ENCODE measurements at regions not wholly inside any gene's neighbourhood (a gene's known extent, or its start where the extent isn't known, plus 50 kb on each side); places are given as distances from the start of the nearest gene placed in this dataset.
A peak's percentile ranks its signal among the peaks of the same experiment; 100 is the strongest.

GRCh38 chr2:74768401-74768914 is 65.5 kb upstream of the HK2 start:
- Histone ChIP-seq H3K4me2 (ENCODE audit: low read length, poor library complexity, severe bottlenecking) (no peak overlapping the region), H2BK5ac (ENCODE audit: low read depth, low read length, poor library complexity, severe bottlenecking) (no peak overlapping the region), H3K23ac (ENCODE audit: low read length in 2 of 2) (no peak overlapping the region), H3K9me3 (ENCODE audit: control insufficient read depth, low read length) (peaks cover 6% of the 10 kb centered on the region), H3K18ac (ENCODE audit: low read depth in 1 of 2, low read length in 2 of 2) (peak overlapping the region; percentile 44 to 93), H3K4ac (ENCODE audit: low read depth in 1 of 2, low read length in 2 of 2) (peak overlapping the region; percentile 76 to 85), H3K4me3 (ENCODE audit: insufficient read depth in 1 of 2, low read depth in 1 of 2, low read length in 2 of 2) (no peak overlapping the region), H4K8ac (ENCODE audit: low read length) (peak overlapping the region; percentile 24), H2BK15ac (ENCODE audit: low read depth, poor library complexity, severe bottlenecking) (peak overlapping the region; percentile 96), H2BK12ac (ENCODE audit: low read length in 2 of 2) (peak overlapping the region; percentile 70 to 97), H2AK5ac (ENCODE audit: low read length, severe bottlenecking) (no peak overlapping the region), H4K91ac (ENCODE audit: low read length) (peak overlapping the region; percentile 76), H3K79me1 (replicated peaks; ENCODE audit: low read length, poor library complexity, severe bottlenecking) (no peaks in the 10 kb centered on the region), H3K36me3 (ENCODE audit: control insufficient read depth in 1 of 2, insufficient read depth in 2 of 2, low read depth in 1 of 2, low read length in 2 of 2) (no peaks in the 10 kb centered on the region), H3K14ac (ENCODE audit: low read length in 2 of 2) (no peak overlapping the region), H3K27ac (ENCODE audit: low read length, poor library complexity, severe bottlenecking) (peak overlapping the region; percentile 22), H3K27me3 (ENCODE audit: control insufficient read depth in 1 of 2, insufficient read depth in 1 of 2, low read length in 2 of 2) (no peaks in the 10 kb centered on the region), H2AFZ (ENCODE audit: low read depth, low read length) (no peak overlapping the region), H2BK120ac (ENCODE audit: low read depth, low read length) (peak overlapping the region; percentile 69), H3K4me1 (ENCODE audit: control insufficient read depth, insufficient read depth, low read depth, low read length) (peaks cover 11% of the 10 kb centered on the region), H3K9ac (ENCODE audit: low read length) (no peak overlapping the region)
- DNase-seq = peak; percentile 56
- 63% methylated on average over 3 of the region's 4 CpGs for WGBS

GRCh38 chr2:74772046-74772445 is 61.9 kb upstream of the HK2 start:
- H3K4me2 ChIP-seq (ENCODE audit: low read length, poor library complexity, severe bottlenecking) = no peak overlapping the region
- no peak overlapping the region for H3K4ac ChIP-seq (ENCODE audit: low read depth in 1 of 2, low read length in 2 of 2)
- H2AK5ac ChIP-seq (ENCODE audit: low read length, severe bottlenecking) = no peak overlapping the region
- no peaks in the 10 kb centered on the region for H3K36me3 ChIP-seq (ENCODE audit: control insufficient read depth in 1 of 2, insufficient read depth in 2 of 2, low read depth in 1 of 2, low read length in 2 of 2)
- H3K18ac ChIP-seq (ENCODE audit: low read depth in 1 of 2, low read length in 2 of 2) = no peak overlapping the region
- H2BK12ac ChIP-seq (ENCODE audit: low read length in 2 of 2) = no peak overlapping the region
- no peak overlapping the region for H2BK15ac ChIP-seq (ENCODE audit: low read depth, poor library complexity, severe bottlenecking)
- peaks cover 6% of the 10 kb centered on the region for H3K4me1 ChIP-seq (ENCODE audit: control insufficient read depth, insufficient read depth, low read depth, low read length)
- no peak overlapping the region for H4K8ac ChIP-seq (ENCODE audit: low read length)
- H3K79me1 ChIP-seq (replicated peaks; ENCODE audit: low read length, poor library complexity, severe bottlenecking) = no peaks in the 10 kb centered on the region
- no peak overlapping the region for H3K27ac ChIP-seq (ENCODE audit: low read length, poor library complexity, severe bottlenecking)
- H3K9ac ChIP-seq (ENCODE audit: low read length) = no peak overlapping the region
- H2AFZ ChIP-seq (ENCODE audit: low read depth, low read length) = no peak overlapping the region
- no peak overlapping the region for H2BK5ac ChIP-seq (ENCODE audit: low read depth, low read length, poor library complexity, severe bottlenecking)
- no peak overlapping the region for H4K91ac ChIP-seq (ENCODE audit: low read length)
- H3K14ac ChIP-seq (ENCODE audit: low read length in 2 of 2) = no peak overlapping the region
- no peak overlapping the region for H2BK120ac ChIP-seq (ENCODE audit: low read depth, low read length)
- DNase-seq = no peak
- no peak overlapping the region for H3K4me3 ChIP-seq (ENCODE audit: insufficient read depth in 1 of 2, low read depth in 1 of 2, low read length in 2 of 2)
- H3K23ac ChIP-seq (ENCODE audit: low read length in 2 of 2) = no peak overlapping the region
- peaks cover 2% of the 10 kb centered on the region for H3K9me3 ChIP-seq (ENCODE audit: control insufficient read depth, low read length)
- no peaks in the 10 kb centered on the region for H3K27me3 ChIP-seq (ENCODE audit: control insufficient read depth in 1 of 2, insufficient read depth in 1 of 2, low read length in 2 of 2)

DNA sequence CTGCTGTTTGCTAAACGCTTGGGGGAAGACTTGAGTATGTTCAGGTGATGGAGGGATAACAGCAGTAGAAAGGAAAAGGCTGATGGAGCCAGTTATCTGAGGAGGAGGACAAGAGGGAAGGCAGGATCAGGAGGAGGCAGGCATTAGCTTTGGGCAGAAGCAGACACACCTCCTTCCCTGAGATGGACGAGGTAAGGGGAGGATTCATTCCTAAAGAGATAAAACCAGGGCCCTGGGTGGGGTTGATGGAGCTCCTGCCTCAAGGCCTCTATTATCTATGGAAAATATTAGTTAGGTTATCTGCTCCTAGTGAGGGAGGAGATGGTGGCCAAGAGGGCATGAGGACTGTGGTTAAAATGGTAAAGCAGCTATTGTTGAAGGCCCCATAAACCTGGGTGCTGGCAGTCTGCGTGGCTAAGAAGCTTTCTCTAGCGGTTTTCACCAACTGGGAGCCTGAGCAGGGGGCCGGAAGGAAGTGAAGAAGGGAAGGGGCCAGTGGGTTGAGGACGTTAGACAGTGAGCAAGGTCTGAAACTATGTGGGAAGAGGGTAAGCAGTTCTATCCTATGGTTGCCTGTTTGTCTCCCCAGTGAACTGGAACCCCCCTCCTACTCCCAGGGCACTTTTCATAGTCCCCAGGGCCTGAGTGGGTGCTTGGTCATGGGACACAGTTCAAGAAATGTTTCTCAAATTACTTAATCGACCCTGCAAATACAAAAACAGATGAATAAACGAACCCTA is 56.6 kb upstream of the HK2 start:
- DNase-seq = no peak
- Histone ChIP-seq H3K14ac (ENCODE audit: low read length in 2 of 2) (no peak overlapping the region), H3K9me3 (ENCODE audit: control insufficient read depth, low read length) (no peaks in the 10 kb centered on the region), H2BK120ac (ENCODE audit: low read depth, low read length) (no peak overlapping the region), H3K79me1 (replicated peaks; ENCODE audit: low read length, poor library complexity, severe bottlenecking) (no peaks in the 10 kb centered on the region), H2BK5ac (ENCODE audit: low read depth, low read length, poor library complexity, severe bottlenecking) (no peak overlapping the region), H4K91ac (ENCODE audit: low read length) (no peak overlapping the region), H4K8ac (ENCODE audit: low read length) (no peak overlapping the region), H3K27me3 (ENCODE audit: control insufficient read depth in 1 of 2, insufficient read depth in 1 of 2, low read length in 2 of 2) (peaks cover 0 to 9% of the 10 kb centered on the region in 2 experiments), H3K4me3 (ENCODE audit: insufficient read depth in 1 of 2, low read depth in 1 of 2, low read length in 2 of 2) (no peak overlapping the region), H3K18ac (ENCODE audit: low read depth in 1 of 2, low read length in 2 of 2) (peak overlapping the region in 1 of 2 experiments; percentile 11), H3K27ac (ENCODE audit: low read length, poor library complexity, severe bottlenecking) (no peak overlapping the region), H2AFZ (ENCODE audit: low read depth, low read length) (no peak overlapping the region), H3K4me2 (ENCODE audit: low read length, poor library complexity, severe bottlenecking) (no peak overlapping the region), H3K23ac (ENCODE audit: low read length in 2 of 2) (no peak overlapping the region), H3K9ac (ENCODE audit: low read length) (no peak overlapping the region), H3K4ac (ENCODE audit: low read depth in 1 of 2, low read length in 2 of 2) (no peak overlapping the region), H2BK12ac (ENCODE audit: low read length in 2 of 2) (peak overlapping the region in 1 of 2 experiments; percentile 34), H2AK5ac (ENCODE audit: low read length, severe bottlenecking) (no peak overlapping the region), H2BK15ac (ENCODE audit: low read depth, poor library complexity, severe bottlenecking) (no peak overlapping the region), H3K4me1 (ENCODE audit: control insufficient read depth, insufficient read depth, low read depth, low read length) (no peaks in the 10 kb centered on the region), H3K36me3 (ENCODE audit: control insufficient read depth in 1 of 2, insufficient read depth in 2 of 2, low read depth in 1 of 2, low read length in 2 of 2) (no peaks in the 10 kb centered on the region)
- 88% methylated on average over 8 of the region's 8 CpGs for WGBS

GRCh38 chr2:74778381-74779264 is 55.3 kb upstream of the HK2 start:
- no peaks in the 10 kb centered on the region for H3K79me1 ChIP-seq (replicated peaks; ENCODE audit: low read length, poor library complexity, severe bottlenecking)
- peak overlapping the region; percentile 27 for H3K9ac ChIP-seq (ENCODE audit: low read length)
- no peak overlapping the region for H3K4ac ChIP-seq (ENCODE audit: low read depth in 1 of 2, low read length in 2 of 2)
- H4K8ac ChIP-seq (ENCODE audit: low read length) = peak overlapping the region; percentile 12
- H3K4me1 ChIP-seq (ENCODE audit: control insufficient read depth, insufficient read depth, low read depth, low read length) = no peaks in the 10 kb centered on the region
- H2AK5ac ChIP-seq (ENCODE audit: low read length, severe bottlenecking) = no peak overlapping the region
- H2BK5ac ChIP-seq (ENCODE audit: low read depth, low read length, poor library complexity, severe bottlenecking) = no peak overlapping the region
- H3K27me3 ChIP-seq (ENCODE audit: control insufficient read depth in 1 of 2, insufficient read depth in 1 of 2, low read length in 2 of 2) = peaks cover 0 to 10% of the 10 kb centered on the region in 2 experiments
- peak; percentile 63 for DNase-seq
- H2BK12ac ChIP-seq (ENCODE audit: low read length in 2 of 2) = peak overlapping the region in 1 of 2 experiments; percentile 47
- no peaks in the 10 kb centered on the region for H3K9me3 ChIP-seq (ENCODE audit: control insufficient read depth, low read length)
- no peak overlapping the region for H2BK120ac ChIP-seq (ENCODE audit: low read depth, low read length)
- no peak overlapping the region for H3K4me3 ChIP-seq (ENCODE audit: insufficient read depth in 1 of 2, low read depth in 1 of 2, low read length in 2 of 2)
- H2BK15ac ChIP-seq (ENCODE audit: low read depth, poor library complexity, severe bottlenecking) = no peak overlapping the region
- no peak overlapping the region for H3K18ac ChIP-seq (ENCODE audit: low read depth in 1 of 2, low read length in 2 of 2)
- WGBS = 55% methylated on average over 13 of the region's 16 CpGs
- no peak overlapping the region for H3K4me2 ChIP-seq (ENCODE audit: low read length, poor library complexity, severe bottlenecking)
- peak overlapping the region in 1 of 2 experiments; percentile 50 for H3K23ac ChIP-seq (ENCODE audit: low read length in 2 of 2)
- no peaks in the 10 kb centered on the region for H3K36me3 ChIP-seq (ENCODE audit: control insufficient read depth in 1 of 2, insufficient read depth in 2 of 2, low read depth in 1 of 2, low read length in 2 of 2)
- peak overlapping the region; percentile 18 for H4K91ac ChIP-seq (ENCODE audit: low read length)
- peak overlapping the region; percentile 49 for H2AFZ ChIP-seq (ENCODE audit: low read depth, low read length)
- no peak overlapping the region for H3K27ac ChIP-seq (ENCODE audit: low read length, poor library complexity, severe bottlenecking)
- no peak overlapping the region for H3K14ac ChIP-seq (ENCODE audit: low read length in 2 of 2)

Data from mesenchymal stem cell (in vitro differentiated cells and primary cell).